ENCODE measurements at regions not wholly inside any gene's neighbourhood (a gene's known extent, or its start where the extent isn't known, plus 50 kb on each side); places are given as distances from the start of the nearest gene placed in this dataset.
"Not testable (repeated sequence)": the region's sequence is repeated elsewhere in the genome, so short reads cannot be mapped to it uniquely, and the experiment has no call there.

DNA sequence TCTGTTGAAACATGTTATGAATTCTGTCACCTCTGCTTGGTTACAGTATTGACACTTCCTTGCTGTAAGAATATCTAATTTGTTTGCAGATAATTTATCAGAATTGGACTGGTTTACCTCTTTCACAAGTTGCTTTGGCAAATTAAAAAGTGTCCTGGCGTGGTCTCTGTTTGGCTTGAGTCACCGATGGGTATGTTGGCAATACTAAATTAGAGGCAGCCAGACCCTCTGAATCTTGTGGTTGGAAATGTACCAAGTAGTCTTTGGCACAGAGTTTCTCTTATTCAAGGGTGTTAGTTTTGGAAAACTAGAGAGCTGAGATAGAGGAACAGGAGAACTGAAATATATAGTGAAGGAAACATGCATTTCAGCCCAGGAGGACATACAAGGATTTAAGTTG is 521.1 kb upstream of the MGAT4C start:
- no peak for DNase-seq

DNA sequence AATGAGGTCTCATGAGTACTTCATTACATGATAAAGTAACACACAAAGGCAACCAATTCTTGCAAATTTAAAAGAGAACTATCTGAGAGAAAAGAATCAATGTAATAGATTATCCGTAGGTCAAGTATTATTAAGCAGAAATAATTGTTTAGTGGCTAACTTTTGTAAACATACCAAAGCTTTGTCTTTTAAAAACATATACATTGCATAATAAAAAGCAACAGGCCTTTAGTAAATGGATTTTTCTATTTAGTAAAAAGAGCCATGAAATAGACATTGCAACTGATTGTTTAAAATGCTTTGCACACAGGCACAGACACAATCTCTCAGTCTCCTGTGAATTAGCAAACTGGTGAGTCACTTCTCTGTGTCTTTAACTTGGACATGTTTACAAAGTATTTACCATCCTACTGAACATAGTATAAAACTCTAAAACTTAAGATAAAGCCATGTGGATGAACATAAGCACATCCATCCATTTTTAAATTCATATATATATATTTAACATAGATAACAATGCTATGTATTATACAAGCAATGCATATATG is 518.7 kb upstream of the MGAT4C start:
- DNase-seq, result no peak

DNA sequence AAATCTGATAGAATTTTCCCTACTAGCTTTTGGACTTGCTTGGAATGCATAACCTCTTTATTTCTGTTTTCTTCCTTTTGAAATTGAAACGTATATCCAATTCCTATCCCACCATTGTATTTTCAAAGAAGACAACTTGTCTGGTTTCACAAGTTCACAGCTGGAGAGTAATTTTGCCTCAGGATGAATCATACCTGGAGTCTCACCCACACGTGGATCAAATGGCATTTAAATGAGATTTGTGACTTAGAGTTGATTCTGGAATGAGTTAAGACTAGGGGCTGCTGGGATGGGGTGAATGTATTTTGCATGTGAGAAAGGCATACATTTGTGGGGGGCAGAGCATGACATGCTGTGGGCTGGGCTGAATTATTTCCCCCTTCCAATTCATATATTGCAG is 516.5 kb upstream of the MGAT4C start:
- peak in 1 of 3 donors; percentile 7 for DNase-seq

DNA sequence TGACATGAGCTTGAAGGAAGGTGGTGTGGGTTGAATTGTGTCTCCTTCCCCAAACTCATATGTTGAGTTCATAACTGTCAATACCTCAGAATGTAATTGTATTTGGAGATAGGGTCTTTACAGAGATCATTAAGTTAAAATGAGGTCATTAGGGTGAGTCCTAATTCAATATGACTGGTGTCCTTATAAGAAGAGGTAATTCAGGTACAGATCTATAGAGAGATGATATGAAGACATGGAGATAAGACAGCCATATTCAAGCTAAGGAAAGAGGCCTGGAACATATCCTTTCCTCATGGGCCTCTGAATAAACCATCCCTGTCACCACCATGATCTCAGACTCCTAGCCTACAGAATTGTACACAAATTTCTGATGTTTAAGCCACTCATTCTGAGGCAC is 514.7 kb upstream of the MGAT4C start:
- DNase-seq, result no peak

DNA sequence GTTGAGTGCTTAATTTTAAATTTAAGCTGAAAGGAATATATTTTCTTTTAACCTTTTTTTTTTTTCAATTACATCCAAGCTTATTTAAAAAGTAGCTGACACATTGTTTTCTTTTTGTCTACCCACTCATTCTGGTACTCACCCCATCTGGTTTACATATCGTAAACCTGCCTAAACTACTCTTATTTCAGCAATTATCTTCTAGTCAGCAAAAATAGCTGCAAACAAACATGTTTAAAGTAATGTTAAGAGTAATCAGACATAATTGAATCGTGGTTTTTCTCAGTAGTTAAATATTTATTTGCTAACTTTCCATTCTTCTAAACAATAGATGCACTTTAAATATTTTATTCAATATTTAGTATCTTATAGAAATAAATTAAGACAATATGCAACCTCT is 492.7 kb upstream of the MGAT4C start:
- no peak for DNase-seq

DNA sequence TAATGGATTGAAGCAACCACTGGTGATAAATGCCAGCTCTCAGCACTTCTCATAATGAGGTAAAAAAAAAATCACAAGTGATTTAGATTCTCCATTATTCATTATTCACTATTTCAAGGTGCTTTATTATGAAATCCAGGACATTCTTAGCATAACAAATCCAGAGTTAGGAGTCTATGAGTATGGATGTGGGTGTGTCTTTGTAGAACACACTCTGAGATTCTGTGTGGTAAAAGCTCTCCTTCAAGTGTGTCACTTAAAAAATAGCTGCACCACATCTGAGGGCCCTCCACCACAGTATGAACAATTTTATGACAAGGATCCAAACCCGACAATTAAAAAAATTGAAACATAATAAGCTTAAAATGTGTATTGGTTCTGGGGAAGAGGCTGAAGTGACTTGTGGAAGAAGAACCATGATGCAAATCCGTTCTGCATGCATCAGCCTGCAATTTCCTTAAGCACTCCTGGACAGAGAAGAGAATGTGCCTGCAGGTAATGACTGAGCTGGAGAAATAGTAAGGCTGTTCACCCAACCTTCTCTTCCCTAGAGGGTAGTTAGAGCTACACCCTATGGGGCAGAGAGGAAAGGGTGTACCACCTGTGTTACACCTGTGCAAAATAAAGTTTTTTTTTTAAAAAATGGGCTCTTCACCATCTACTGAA is 488.5 kb upstream of the MGAT4C start:
- DNase-seq, result no peak

DNA sequence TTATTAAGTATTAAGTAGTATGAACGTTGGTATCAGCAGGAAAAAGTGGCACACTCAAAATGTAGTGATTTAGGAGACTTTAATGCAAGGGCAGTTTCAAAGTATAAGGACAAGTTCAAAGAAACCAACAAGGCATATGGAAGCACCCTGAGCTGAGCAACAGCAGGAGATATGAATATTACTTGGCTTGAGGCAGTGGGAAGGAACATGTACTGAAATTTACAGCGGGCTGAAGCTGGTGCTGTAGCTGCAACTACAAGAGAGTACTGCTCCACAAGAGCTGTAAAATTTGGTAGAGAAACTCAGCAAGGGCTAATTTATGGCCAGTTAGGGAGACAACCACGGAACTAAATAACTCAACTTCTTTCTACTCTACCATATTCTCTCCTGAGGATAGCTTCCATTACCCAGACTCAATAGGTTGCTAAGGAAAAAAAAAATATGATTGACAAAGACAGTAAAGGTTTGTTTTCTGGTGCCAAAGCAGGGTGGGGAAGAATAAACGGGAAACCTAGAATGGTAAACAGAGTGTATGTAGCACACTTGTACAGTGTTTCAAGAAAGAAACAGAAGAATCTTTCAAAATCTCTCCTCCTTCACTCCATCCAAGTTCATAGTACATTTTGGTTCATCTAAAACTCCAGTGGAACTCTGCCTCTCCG is 487.8 kb upstream of the MGAT4C start:
- DNase-seq, result no peak

DNA sequence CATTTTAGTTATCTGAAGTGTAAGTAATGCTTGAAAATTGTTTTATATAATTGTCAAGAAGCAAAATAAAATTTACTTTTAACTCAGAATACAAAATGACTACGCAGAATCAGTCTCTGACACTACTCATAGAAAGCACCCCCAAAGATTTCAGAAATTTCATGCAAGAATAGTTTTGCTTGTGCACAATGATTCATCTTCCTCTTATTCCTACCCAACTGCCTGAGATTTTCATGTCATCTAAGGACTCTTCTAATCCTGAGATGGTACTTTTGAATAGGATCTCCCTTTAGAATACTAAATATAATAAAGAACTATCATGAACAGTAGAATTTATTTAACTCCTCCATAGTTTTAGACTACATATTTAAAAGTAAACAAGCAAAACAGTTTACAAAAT is 485.3 kb upstream of the MGAT4C start:
- no peak for DNase-seq

DNA sequence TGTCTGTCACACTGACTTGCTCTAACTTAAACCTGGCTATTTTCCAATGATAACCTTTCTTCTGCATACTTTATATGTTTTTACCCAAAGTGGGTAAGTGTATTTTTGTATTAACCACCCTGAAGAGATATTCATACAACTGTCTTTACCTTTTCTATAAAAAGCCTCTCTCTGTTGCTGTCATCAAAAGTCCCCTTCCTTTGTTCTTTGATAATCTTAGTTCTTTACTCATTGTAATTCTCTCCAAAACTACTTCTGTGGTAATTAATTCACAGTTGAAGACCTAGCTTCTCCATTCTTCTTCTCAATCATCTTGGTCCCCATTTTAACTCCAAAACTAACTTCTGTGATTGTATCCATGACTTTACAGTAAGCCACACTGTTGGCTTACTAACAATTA is 479.7 kb upstream of the MGAT4C start:
- no peak for DNase-seq

DNA sequence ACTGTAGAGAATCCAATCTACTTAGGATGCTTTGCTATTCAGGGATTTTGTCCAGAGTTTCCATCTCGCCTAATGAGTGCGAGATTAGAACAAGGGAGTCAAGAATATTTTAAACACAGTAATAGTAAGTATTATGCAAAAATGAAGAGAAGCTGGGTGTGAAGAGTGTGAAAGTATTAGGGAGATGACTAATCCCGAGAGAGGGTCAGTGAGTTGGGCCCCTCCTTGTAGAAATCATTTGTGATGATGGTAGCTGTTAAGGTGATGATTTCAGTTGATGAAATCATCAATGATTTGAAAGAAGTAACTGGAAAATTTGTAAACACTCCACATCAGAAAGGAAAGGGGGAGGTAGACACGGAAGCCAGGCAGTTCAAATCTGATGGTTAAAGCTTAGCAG is 478.9 kb upstream of the MGAT4C start:
- DNase-seq, result no peak

DNA sequence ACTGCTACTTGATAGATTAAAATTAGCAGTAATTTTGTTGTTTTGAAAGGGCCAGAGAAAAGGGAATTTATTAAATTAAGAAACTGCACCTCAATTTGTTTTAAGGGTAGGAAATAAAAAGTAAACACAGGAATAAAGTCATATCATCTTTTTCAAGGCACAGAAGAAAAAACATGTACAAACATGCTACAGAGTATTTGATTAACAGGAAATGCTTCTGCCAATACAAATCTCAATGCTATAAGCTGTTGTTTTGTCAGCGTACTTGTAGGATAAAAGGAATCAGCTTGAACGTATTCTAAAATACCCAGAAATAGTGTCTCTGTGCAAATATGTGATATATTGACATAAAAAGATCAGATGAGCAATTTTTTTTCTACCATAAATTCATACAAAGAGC is 474.0 kb upstream of the MGAT4C start:
- DNase-seq, result no peak

DNA sequence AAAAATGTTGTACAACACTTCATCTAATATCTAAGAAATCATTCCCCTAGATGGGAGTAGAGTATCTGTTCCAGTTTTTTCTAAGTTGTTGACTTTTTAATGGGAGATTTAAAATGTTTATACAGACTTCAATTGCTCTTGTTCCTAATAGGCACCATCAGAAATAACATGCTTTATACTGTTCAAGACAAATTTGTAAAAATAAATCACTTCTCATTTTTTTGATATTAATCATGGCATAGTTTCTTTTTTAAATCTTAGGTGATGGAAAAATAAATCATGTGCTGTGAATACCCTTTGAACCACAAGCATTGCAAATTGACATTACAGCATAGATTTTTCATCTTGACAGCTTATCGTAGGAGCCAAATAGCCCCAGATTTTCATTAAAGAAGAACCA is 473.5 kb upstream of the MGAT4C start:
- DNase-seq, result no peak

DNA sequence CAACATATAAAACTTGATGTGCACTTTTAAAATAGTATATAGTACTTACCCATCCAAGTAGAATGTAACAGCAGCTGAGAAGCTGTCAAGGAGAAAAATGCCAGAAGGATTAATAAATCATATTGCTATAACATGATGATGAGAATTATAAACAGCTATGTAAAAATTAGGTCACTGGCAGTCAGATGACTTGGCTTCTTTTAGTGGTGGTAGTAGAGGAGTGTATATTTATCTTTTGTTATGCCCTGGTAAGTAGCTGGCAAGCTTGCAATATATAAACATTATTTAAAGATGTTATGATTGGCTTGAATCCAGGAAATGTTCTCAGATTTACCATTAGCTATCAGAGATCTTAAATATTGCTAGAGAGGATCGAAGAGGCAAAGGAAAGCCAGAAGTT is 471.0 kb upstream of the MGAT4C start:
- peak; percentile 4 to 18 (median 15) for DNase-seq

DNA sequence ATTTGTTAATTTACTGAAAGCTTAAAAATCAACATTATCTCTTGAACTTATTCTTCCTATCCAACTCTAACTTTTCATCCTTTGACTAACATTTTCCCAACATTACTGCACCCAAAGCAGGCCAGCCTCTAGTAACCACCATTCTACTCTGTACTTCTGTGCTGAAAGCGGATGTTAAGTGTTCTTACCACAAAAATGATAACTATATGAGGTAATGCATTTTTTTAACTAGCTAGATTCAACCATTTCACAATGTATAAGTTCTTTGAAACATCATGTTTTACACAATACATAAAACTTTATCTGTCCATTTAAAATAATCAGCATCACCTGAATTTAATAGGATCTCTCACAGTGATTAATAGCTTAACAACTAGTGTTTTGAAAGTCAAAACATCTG is 468.5 kb upstream of the MGAT4C start:
- DNase-seq, result peak in 1 of 3 donors; percentile 47

DNA sequence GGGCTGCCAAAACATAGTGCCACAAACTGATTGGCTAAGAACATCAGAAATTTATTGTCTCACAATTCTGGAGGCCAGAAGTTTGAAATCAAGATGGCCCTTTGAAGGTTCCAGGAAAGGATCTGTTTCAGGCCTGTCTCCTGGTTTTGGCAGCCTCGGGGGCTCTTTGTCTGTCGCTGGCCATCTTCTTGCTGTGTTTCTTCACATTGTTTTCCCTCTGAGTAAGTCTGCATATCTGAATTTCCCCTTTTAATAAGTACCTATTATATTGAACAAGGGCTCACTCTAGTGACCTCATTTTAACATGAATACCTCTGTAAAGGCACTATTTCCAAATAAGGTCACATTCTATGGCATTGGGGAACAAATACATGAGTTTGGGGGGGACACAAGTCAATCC is 467.1 kb upstream of the MGAT4C start:
- no peak for DNase-seq

DNA sequence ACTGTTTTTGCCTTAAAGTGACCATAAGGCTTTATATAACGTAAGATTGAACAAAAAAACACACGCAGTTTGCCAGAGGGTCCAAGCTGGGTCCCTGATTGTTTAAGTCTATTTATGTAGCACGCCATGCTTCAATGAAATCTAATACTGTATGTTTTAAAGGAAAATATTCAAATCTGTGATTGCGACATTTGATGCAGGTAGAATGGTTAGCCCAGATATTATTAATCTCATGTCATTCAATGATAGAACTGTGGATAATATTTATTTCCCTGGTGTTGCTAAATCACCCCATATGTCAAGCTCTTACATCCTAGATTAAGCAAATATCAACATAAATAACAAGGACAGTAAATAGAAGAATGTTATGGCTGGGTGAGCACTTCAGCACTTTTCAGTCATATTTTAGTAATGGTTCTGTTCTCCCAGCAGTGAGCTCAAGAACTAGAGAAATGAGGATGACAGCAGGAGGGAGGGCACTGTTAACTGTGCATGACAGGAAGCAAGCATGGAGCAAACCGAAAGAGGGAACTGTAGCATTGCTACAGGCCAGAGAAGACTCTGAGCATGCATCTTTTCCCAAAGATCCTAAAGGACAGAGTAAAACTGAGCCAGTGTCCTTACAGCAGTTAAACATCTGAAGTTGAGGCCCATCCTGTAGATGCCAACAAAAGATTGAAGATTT is 465.7 kb upstream of the MGAT4C start:
- DNase-seq, result no peak

DNA sequence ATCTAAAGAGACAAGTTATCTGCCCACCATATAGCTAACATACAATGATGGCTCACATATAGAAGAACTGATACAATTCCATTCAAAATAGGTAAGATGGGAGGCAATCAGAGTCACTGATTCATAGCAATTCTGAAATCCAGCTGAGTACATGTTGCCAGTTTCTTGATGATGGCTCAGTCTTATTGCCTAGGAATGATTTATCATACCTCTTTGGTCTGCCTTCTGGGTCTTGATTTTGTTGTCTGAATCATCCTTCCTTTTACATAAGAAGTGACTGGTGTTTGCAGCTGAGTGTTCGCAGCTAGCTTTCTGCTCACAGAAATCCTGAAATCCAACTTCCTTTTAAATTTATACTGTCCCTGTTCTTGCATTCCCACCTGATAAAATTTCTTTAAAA is 463.2 kb upstream of the MGAT4C start:
- DNase-seq, result peak in 1 of 3 donors; percentile 10

DNA sequence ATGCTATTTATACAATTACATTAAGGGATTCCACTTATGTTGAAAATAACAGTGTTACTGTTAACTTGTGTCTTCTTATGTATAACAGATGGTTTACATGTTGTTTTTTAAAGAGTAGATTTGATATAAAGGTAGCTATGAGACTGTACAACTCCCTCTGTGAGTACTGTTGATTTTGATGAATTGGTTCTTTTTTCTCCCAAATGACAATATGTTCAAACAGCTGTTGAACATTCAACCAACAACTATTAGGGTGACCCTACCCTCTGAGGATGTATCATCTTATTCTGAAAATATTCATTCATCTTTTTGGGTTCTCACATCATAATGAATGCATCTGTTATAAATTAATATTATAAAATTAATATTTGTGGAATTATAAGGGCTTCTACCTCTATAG is 456.9 kb upstream of the MGAT4C start:
- no peak for DNase-seq

DNA sequence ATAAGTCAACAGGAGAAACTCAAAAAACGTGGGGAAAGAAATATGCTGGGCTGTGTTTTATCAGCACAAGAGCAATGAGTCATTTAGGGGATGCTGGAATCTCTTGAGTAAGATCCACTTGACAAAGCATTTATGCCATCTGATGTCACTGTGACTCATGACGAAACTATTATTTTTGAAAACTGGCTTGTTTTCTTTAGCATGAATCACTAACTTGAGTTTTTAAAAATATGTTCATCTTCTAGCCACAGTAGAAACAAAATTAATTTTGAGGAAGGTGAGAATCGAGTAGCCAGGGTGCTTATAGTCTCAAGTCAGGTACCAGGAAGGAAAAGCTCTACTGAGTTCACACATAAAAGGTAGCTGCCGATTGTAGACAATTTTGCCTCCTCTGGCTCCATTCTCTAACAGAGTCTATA is 456.2 kb upstream of the MGAT4C start:
- peak in 1 of 3 donors; percentile 93 for DNase-seq

DNA sequence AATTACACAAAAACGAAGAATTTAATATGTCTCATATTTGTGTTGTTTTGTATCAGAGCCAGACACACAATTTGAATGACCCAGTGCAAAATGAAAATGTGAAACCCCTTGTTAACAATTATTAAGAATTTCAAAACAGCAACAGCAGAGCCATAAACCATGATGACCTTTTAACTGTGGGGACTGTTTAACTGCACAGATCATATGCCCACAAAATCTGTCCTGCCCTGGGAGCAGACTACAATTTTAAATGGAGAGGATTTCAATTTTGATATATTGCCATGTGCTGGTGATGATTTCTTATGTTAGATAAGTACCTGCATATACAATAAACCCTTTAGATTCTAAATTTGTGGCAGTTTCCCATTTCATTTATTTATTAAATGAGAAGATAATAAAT is 455.5 kb upstream of the MGAT4C start:
- no peak for DNase-seq

DNA sequence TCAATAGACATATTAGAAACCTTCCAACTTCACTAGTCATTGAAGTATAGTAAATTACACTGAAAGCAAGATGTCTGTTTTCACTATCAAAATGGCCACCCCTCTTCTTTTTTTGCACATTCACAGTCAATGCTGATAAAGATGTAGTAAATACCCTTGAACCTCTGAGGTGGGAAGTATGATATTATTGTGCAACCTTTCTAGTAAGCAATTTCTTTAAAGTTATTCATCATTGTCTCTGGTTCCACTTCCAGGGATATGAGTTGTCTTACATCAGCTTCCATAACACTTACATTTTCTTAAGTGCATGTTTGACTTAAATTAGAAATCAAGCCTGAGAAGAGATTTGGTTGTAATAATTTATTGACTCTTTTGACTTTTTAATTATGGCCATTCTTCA is 453.9 kb upstream of the MGAT4C start:
- no peak for DNase-seq

DNA sequence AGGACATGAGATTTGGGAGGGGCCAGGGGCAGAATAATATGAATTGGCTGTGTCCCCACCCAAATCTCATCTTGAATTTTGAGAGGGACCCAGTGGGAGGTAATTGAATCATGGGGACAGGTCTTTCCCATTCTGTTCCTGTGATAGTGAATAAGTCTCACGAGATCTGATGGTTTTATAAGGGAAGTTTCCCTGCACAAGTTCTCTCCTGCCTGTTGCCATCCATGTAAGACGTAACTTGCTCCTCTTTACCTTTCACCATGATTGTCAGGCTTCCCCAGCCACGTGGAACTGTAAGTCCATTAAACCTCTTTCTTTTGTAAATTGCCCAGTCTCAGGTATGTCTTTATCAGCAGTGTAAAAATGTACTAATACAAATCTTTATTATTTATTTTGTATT is 452.8 kb upstream of the MGAT4C start:
- DNase-seq, result not testable (repeated sequence)

DNA sequence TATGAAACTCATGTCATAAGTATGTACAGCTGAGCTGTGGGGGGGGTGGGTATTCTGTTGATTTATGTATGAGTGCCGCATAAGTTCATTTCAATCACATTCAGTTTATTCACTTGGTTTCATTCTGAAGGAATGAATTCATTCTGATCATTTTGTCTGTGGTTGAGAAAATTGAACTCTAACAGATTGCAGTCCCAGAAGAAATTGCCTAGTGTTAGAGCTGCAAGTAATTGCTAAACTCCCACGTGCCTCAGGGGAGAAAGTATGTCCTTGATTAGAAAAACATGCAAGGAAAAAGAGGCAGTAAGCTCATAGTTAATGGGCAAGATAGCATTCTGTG is 442.4 kb upstream of the MGAT4C start:
- peak; percentile 22 to 69 (median 60) for DNase-seq
